Thoracic aorta (tissue), 2 donors: ENCODE measurements at regions not wholly inside any gene's neighbourhood (a gene's known extent, or its start where the extent isn't known, plus 50 kb on each side); places are given as distances from the start of the nearest gene placed in this dataset.

Source experiments
- ATAC-seq: fragments of 150-250 bp; one replicate; pipeline ENCODE4 v1.8.0; 2017; ENCODE audit warnings: low read depth; ENCODE audit not compliant: insufficient number of reproducible peaks, low FRiP score
- DNase-seq: peaks from one replicate; pipeline ENCODE4 v3.0.0-alpha.2; 2020; ENCODE audit warnings: low spot score
- H3K27ac ChIP-seq, 2 donors: fragments of 200-600 bp; sonication (generic); 1 replicate in 1 of 2; 2 replicates in 1 of 2; pipeline ENCODE4 v1.5.1; 2016; ENCODE audit warnings: mild to moderate bottlenecking in 2 of 2, moderate library complexity in 2 of 2
- H3K27me3 ChIP-seq: fragments of 200-600 bp; sonication (generic); replicated peaks from 2 replicates; pipeline ENCODE4 v1.6.0; 2016; ENCODE audit warnings: mild to moderate bottlenecking; ENCODE audit not compliant: insufficient read depth
- H3K36me3 ChIP-seq: fragments of 200-600 bp; sonication (generic); one replicate; pipeline ENCODE4 v1.5.1; 2016
- H3K4me1 ChIP-seq, 2 donors: fragments of 200-600 bp; sonication (generic); 1 replicate in 1 of 2; 2 replicates in 1 of 2; pipeline versions ENCODE4 v1.5.1 to v1.6.0; 2016; ENCODE audit warnings: low read depth in 2 of 2, mild to moderate bottlenecking in 1 of 2; ENCODE audit not compliant: control insufficient read depth in 1 of 2
- H3K4me3 ChIP-seq: fragments of 200-600 bp; sonication (generic); 2 replicates; pipeline ENCODE4 v1.5.1; 2016; ENCODE audit warnings: mild to moderate bottlenecking
- H3K9me3 ChIP-seq: fragments of 200-600 bp; sonication (generic); 2 replicates; pipeline ENCODE4 v1.5.1; 2016
- CTCF ChIP-seq: fragments of 200-600 bp; sonication (generic); IDR thresholded peaks from one replicate; pipeline ENCODE4 v1.5.1; 2019; ENCODE audit warnings: antibody characterized with exemption

GRCh38 chr6:134517868-134518267 lies 200.0 kb upstream of the SGK1 start:
- H3K4me3 ChIP-seq, result peak overlapping the region; percentile 43
- ATAC-seq, result no peak
- H3K4me1 ChIP-seq, result peaks cover 0 to 21% of the 10 kb centered on the region in 2 donors
- H3K27ac ChIP-seq, result no peak overlapping the region
- H3K36me3 ChIP-seq, result no peaks in the 10 kb centered on the region
- TF ChIP-seq CTCF, result no peak
- DNase-seq, result no peak
- no peaks in the 10 kb centered on the region for H3K27me3 ChIP-seq
- no peaks in the 10 kb centered on the region for H3K9me3 ChIP-seq

GRCh38 chr6:134517145-134517658 lies 199.3 kb upstream of the SGK1 start:
- H3K4me3 ChIP-seq, result peak overlapping the region; percentile 43
- no peaks in the 10 kb centered on the region for H3K9me3 ChIP-seq
- ATAC-seq, result no peak
- no peak overlapping the region for H3K27ac ChIP-seq
- no peaks in the 10 kb centered on the region for H3K36me3 ChIP-seq
- peaks cover 0 to 21% of the 10 kb centered on the region in 2 donors for H3K4me1 ChIP-seq
- H3K27me3 ChIP-seq, result no peaks in the 10 kb centered on the region
- DNase-seq, result no peak
- TF ChIP-seq CTCF, result no peak

GRCh38 chr6:134516582-134516981 lies 198.7 kb upstream of the SGK1 start:
- no peaks in the 10 kb centered on the region for H3K36me3 ChIP-seq
- H3K27ac ChIP-seq, result no peak overlapping the region
- no peaks in the 10 kb centered on the region for H3K27me3 ChIP-seq
- DNase-seq (no peak), ATAC-seq (no peak)
- no peak for TF ChIP-seq CTCF
- no peak overlapping the region for H3K4me3 ChIP-seq
- peaks cover 0 to 21% of the 10 kb centered on the region in 2 donors for H3K4me1 ChIP-seq
- H3K9me3 ChIP-seq, result no peaks in the 10 kb centered on the region

GRCh38 chr6:134515986-134516385 lies 198.1 kb upstream of the SGK1 start:
- Histone ChIP-seq H3K9me3 (no peaks in the 10 kb centered on the region), H3K4me3 (no peak overlapping the region), H3K27ac (no peak overlapping the region), H3K27me3 (no peaks in the 10 kb centered on the region), H3K36me3 (no peaks in the 10 kb centered on the region), H3K4me1 (peaks cover 0 to 21% of the 10 kb centered on the region in 2 donors)
- no peak for ATAC-seq
- TF ChIP-seq CTCF, result no peak
- DNase-seq, result no peak

GRCh38 chr6:134512981-134513391 lies 195.1 kb upstream of the SGK1 start:
- ATAC-seq (peak; percentile 12), DNase-seq (no peak)
- Histone ChIP-seq H3K9me3 (no peaks in the 10 kb centered on the region), H3K4me3 (no peak overlapping the region), H3K4me1 (peaks cover 0 to 20% of the 10 kb centered on the region in 2 donors), H3K36me3 (no peaks in the 10 kb centered on the region), H3K27me3 (no peaks in the 10 kb centered on the region), H3K27ac (no peak overlapping the region)
- no peak for TF ChIP-seq CTCF
